ENCODE measurements at regions not wholly inside any gene's neighbourhood (a gene's known extent, or its start where the extent isn't known, plus 50 kb on each side); places are given as distances from the start of the nearest gene placed in this dataset.
"Not testable (repeated sequence)": the region's sequence is repeated elsewhere in the genome, so short reads cannot be mapped to it uniquely, and the experiment has no call there.

DNA sequence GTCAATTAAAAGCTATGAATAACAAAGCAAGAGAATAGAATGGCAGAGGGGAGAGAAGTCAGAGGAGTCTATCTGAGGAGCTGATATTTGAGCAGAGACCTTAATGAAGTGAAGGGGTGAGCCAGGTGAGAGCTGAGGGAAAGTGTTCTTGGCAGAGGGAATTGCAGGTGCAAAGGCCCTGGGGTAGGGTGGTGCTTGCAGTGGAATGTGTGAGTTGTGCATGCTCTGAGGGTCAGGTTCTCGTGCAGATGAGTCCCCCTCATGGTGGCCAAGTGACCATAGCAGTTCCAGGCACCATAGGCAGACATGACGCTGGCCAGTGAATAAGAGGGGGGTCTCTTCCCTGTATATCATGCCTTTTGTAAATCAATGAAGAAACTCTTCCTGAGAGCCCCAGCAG lies 58.9 kb upstream of the ALX4 start:
- TF ChIP-seq CTCF (IDR thresholded peaks at IDR 0.05; ENCODE audit: borderline replicate concordance, insufficient read depth, low read depth, low read length), result no peak
- H3K4me3 ChIP-seq (ENCODE audit: low read depth, low read length), result no peak overlapping the region

DNA sequence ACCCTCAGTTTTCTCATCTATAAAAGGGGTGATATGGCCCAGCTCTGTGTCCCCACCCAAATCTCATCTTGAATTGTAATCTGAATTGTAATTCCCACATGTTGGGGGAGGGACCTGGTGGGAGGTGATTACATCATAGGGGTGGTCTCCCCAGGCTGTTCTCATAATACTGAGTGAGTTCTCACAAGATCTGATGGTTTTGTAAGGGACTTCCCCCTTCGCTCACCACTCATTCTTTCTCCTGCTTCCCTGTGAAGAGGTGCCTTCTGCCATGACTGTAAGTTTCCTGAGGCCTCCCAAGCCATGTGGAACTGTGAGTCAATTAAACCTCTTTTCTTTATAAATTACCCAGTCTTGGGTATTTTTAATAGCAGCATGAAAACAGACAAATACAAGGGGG lies 61.1 kb upstream of the ALX4 start:
- H3K4me3 ChIP-seq (ENCODE audit: low read depth, low read length), result not testable (repeated sequence)

DNA sequence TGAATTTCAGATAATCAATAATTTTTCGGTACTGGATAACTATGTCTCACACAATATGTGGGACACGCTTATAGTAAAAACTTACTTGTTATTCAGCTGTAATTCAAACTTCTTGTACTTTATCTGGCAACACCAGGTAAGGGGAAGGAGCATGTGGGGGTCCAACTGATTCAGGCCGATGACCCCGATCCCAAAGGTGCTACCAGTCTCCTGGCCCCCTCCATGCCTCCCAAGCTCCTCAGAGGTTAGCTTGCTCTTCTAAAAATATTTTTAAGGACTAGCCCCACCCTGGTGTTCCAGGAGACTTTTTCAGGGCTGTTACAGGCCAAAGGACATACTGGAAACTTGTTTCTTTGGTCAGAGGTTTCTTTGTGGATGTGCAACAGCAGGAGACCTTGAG lies 61.8 kb upstream of the ALX4 start:
- H3K4me3 ChIP-seq (ENCODE audit: low read depth, low read length), result no peak overlapping the region
- no peak for TF ChIP-seq CTCF (IDR thresholded peaks at IDR 0.05; ENCODE audit: borderline replicate concordance, insufficient read depth, low read depth, low read length)

GRCh38 chr11:44372989-44373388 lies 63.0 kb upstream of the ALX4 start:
- no peak for TF ChIP-seq CTCF (IDR thresholded peaks at IDR 0.05; ENCODE audit: borderline replicate concordance, insufficient read depth, low read depth, low read length)

GRCh38 chr11:44374001-44374400 lies 64.1 kb upstream of the ALX4 start:
- no peak overlapping the region for H3K4me3 ChIP-seq (ENCODE audit: low read depth, low read length)
- TF ChIP-seq CTCF (IDR thresholded peaks at IDR 0.05; ENCODE audit: borderline replicate concordance, insufficient read depth, low read depth, low read length), result no peak

More at GRCh38 chr11:44372989-44373388, 63.0 kb upstream of the ALX4 start:
- H3K4me3 ChIP-seq (ENCODE audit: low read depth, low read length), result no peak overlapping the region

DNA sequence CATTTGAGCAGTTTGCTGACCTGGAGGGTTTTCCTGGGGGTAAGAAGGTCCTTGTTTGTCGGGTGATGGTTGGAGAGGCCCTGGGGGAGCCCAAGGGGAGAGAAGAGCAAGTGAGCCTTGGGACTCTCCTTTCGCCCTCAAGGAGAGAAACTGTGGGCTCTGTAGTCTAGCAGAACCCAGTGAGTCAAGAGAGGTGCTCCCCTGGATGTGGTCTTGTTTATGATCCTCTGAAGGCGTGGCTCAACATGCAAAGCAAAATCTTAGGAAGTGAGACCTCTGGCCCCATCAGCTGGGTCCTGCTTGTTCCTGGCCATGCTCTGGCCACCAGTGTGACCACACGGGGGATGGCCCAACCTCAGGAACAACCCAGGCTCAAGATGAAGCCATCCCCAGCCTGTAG lies 66.5 kb upstream of the ALX4 start:
- no peak for TF ChIP-seq CTCF (IDR thresholded peaks at IDR 0.05; ENCODE audit: borderline replicate concordance, insufficient read depth, low read depth, low read length)
- H3K4me3 ChIP-seq (ENCODE audit: low read depth, low read length), result no peak overlapping the region

GRCh38 chr11:44377121-44377520 lies 67.2 kb upstream of the ALX4 start:
- no peak for TF ChIP-seq CTCF (IDR thresholded peaks at IDR 0.05; ENCODE audit: borderline replicate concordance, insufficient read depth, low read depth, low read length)
- H3K4me3 ChIP-seq (ENCODE audit: low read depth, low read length), result no peak overlapping the region

- TF ChIP-seq CTCF (IDR thresholded peaks at IDR 0.05; ENCODE audit: borderline replicate concordance, insufficient read depth, low read depth, low read length), result no peak
- no peak overlapping the region for H3K4me3 ChIP-seq (ENCODE audit: low read depth, low read length)
Measured at GRCh38 chr11:44377914-44378321, 68.0 kb upstream of the ALX4 start.
